ENCODE measurements at regions not wholly inside any gene's neighbourhood (a gene's known extent, or its start where the extent isn't known, plus 50 kb on each side); places are given as distances from the start of the nearest gene placed in this dataset.

DNA sequence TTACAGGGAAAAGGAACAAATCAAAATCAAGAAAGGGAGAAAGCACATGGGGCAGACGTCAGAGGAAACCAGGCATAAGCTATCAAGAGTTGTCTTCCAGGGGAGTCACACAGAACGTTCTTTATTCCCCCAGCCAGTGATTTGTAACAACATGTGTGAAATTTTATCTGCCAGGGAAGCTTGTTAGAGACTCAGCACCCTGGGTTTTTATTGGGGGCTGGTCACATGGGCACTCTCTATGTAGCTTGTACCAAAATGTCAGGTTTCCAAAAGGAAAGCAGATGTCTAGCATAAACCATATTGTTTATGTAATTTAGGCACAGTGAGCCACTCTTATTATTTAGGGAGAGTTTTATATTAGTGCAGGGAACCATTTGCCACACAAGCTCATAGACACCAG, 440.4 kb upstream of the DCN start:
- no peak for TF ChIP-seq EZH2 (IDR thresholded peaks at IDR 0.05; ENCODE audit: borderline replicate concordance, insufficient read depth, low read depth, low read length, poor library complexity, severe bottlenecking)
- no peak for TF ChIP-seq CTCF (IDR thresholded peaks at IDR 0.05)
- no peak overlapping the region for H3K9ac ChIP-seq (ENCODE audit: low read length)
- 80% methylated on average over 2 of the region's 2 CpGs for WGBS (ENCODE audit: insufficient coverage)
- no peak overlapping the region for H3K4me2 ChIP-seq (replicated peaks; ENCODE audit: low read depth, low read length, poor library complexity, severe bottlenecking)
- intact Hi-C loops (cut with micrococcal nuclease), result no loop called here
- no peaks in the 10 kb centered on the region for H3K4me1 ChIP-seq (ENCODE audit: control insufficient read depth in 2 of 2, insufficient read depth in 2 of 2, low read length in 2 of 2)
- Mint-ChIP-seq H3K4me1 (no peaks in the 10 kb centered on the region), H3K27me3 (peaks cover 20% of the 10 kb centered on the region), H3K4me3 (no peak overlapping the region), H3K27ac (no peak overlapping the region), H3K9me3 (ENCODE audit: insufficient read depth) (peaks cover 7% of the 10 kb centered on the region)
- H3K36me3 ChIP-seq (replicated peaks in 1 of 2; ENCODE audit: control extremely low read depth in 1 of 2, control insufficient read depth in 1 of 2, extremely low read depth in 1 of 2, insufficient read depth in 2 of 2, low read length in 1 of 2), result no peaks in the 10 kb centered on the region
- ChIA-PET CTCF (no interaction called here), POLR2A (no interaction called here)
- no peaks in the 10 kb centered on the region for H4K20me1 ChIP-seq (ENCODE audit: control insufficient read depth, insufficient read depth, low read length, poor library complexity, severe bottlenecking)
- peaks cover 0 to 2% (median 0%) of the 10 kb centered on the region in 4 experiments for H3K27me3 ChIP-seq (replicated peaks in 1 of 4; ENCODE audit: control extremely low read depth in 1 of 4, control insufficient read depth in 3 of 4, insufficient read depth in 4 of 4, low read length in 3 of 4)
- no peak for DNase-seq
- H2AFZ ChIP-seq (ENCODE audit: insufficient read depth, low read depth, low read length, poor library complexity, severe bottlenecking), result no peak overlapping the region
- no peak for ATAC-seq (ENCODE audit: low read depth)
- peaks cover 0 to 7% (median 5%) of the 10 kb centered on the region in 3 donors for H3K9me3 ChIP-seq (ENCODE audit: control extremely low read depth in 1 of 3, control insufficient read depth in 2 of 3, insufficient read depth in 1 of 3, low read length in 2 of 3)
- no peaks in the 10 kb centered on the region for H3K79me2 ChIP-seq (ENCODE audit: control insufficient read depth, insufficient read depth, low read length)
- no peak overlapping the region for H3K27ac ChIP-seq (ENCODE audit: low read length in 2 of 2)
- H3K4me3 ChIP-seq (ENCODE audit: control extremely low read depth in 1 of 5, extremely low read depth in 1 of 5, insufficient read depth in 1 of 5, low read depth in 2 of 5, low read length in 4 of 5), result no peak overlapping the region

GRCh38 chr12:91622037-91622436, 439.4 kb upstream of the DCN start:
- intact Hi-C loops (cut with micrococcal nuclease), result no loop called here
- H3K4me1 Mint-ChIP-seq, result no peaks in the 10 kb centered on the region
- ChIA-PET CTCF (no interaction called here), POLR2A (no interaction called here)
- WGBS (ENCODE audit: insufficient coverage), result 76% methylated on average over 2 of the region's 2 CpGs
- no peaks in the 10 kb centered on the region for H4K20me1 ChIP-seq (ENCODE audit: control insufficient read depth, insufficient read depth, low read length, poor library complexity, severe bottlenecking)
- H3K79me2 ChIP-seq (ENCODE audit: control insufficient read depth, insufficient read depth, low read length), result no peaks in the 10 kb centered on the region
- H3K9me3 ChIP-seq (ENCODE audit: control extremely low read depth in 1 of 3, control insufficient read depth in 2 of 3, insufficient read depth in 1 of 3, low read length in 2 of 3), result peaks cover 0 to 7% (median 5%) of the 10 kb centered on the region in 3 donors
- TF ChIP-seq EZH2 (IDR thresholded peaks at IDR 0.05; ENCODE audit: borderline replicate concordance, insufficient read depth, low read depth, low read length, poor library complexity, severe bottlenecking) (no peak), CTCF (IDR thresholded peaks at IDR 0.05) (no peak)
- no peaks in the 10 kb centered on the region for H3K36me3 ChIP-seq (replicated peaks in 1 of 2; ENCODE audit: control extremely low read depth in 1 of 2, control insufficient read depth in 1 of 2, extremely low read depth in 1 of 2, insufficient read depth in 2 of 2, low read length in 1 of 2)
- peaks cover 23% of the 10 kb centered on the region for H3K27me3 Mint-ChIP-seq
- no peak overlapping the region for H3K4me3 Mint-ChIP-seq
- DNase-seq (no peak), ATAC-seq (ENCODE audit: low read depth) (no peak)
- no peak overlapping the region for H3K4me2 ChIP-seq (replicated peaks; ENCODE audit: low read depth, low read length, poor library complexity, severe bottlenecking)
- no peak overlapping the region for H2AFZ ChIP-seq (ENCODE audit: insufficient read depth, low read depth, low read length, poor library complexity, severe bottlenecking)
- H3K27ac ChIP-seq (ENCODE audit: low read length in 2 of 2), result no peak overlapping the region
- H3K27me3 ChIP-seq (replicated peaks in 1 of 4; ENCODE audit: control extremely low read depth in 1 of 4, control insufficient read depth in 3 of 4, insufficient read depth in 4 of 4, low read length in 3 of 4), result peaks cover 0 to 2% (median 0%) of the 10 kb centered on the region in 4 experiments
- H3K4me1 ChIP-seq (ENCODE audit: control insufficient read depth in 2 of 2, insufficient read depth in 2 of 2, low read length in 2 of 2), result no peaks in the 10 kb centered on the region
- H3K4me3 ChIP-seq (ENCODE audit: control extremely low read depth in 1 of 5, extremely low read depth in 1 of 5, insufficient read depth in 1 of 5, low read depth in 2 of 5, low read length in 4 of 5), result no peak overlapping the region
- peaks cover 4% of the 10 kb centered on the region for H3K9me3 Mint-ChIP-seq (ENCODE audit: insufficient read depth)
- no peak overlapping the region for H3K9ac ChIP-seq (ENCODE audit: low read length)
- H3K27ac Mint-ChIP-seq, result no peak overlapping the region
